Activated CD4-positive, alpha-beta T cell treated with anti-CD3 and anti-CD28 coated beads, Interleukin-2, amount 10 ng/mL, durations not matched to agents 7 days and 5 days (primary cell): ENCODE measurements at regions not wholly inside any gene's neighbourhood (a gene's known extent, or its start where the extent isn't known, plus 50 kb on each side); places are given as distances from the start of the nearest gene placed in this dataset.

Source experiments
- CTCF ChIA-PET: fragments of 350-600 bp; sonication (Branson Sonifier 250); formaldehyde crosslinking; loops from one replicate; lab custom pipeline; 2021; ENCODE audit warnings: antibody characterized with exemption; lab: Charles Lee
- POLR2A ChIA-PET: fragments of 350-600 bp; sonication (Branson Sonifier 250); formaldehyde crosslinking; loops from one replicate; lab custom pipeline; 2021; ENCODE audit warnings: antibody characterized with exemption; lab: Charles Lee
- DNase-seq: peaks from one replicate; pipeline ENCODE4 v3.0.0-alpha.2; 2020
- H3K27ac Mint-ChIP-seq: one replicate; pipeline ENCODE4 v1.8.0; 2021; ENCODE audit warnings: mild to moderate bottlenecking, moderate library complexity, mixed read lengths
- H3K27me3 Mint-ChIP-seq: one replicate; pipeline ENCODE4 v1.8.0; 2021; ENCODE audit warnings: mixed read lengths
- H3K36me3 Mint-ChIP-seq: one replicate; pipeline ENCODE4 v1.8.0; 2021; ENCODE audit warnings: low read depth, mixed read lengths
- H3K4me1 Mint-ChIP-seq: one replicate; pipeline ENCODE4 v1.8.0; 2021; ENCODE audit warnings: mixed read lengths
- H3K4me3 Mint-ChIP-seq: one replicate; pipeline ENCODE4 v1.8.0; 2021; ENCODE audit warnings: mild to moderate bottlenecking, moderate library complexity, mixed read lengths
- H3K9me3 Mint-ChIP-seq: one replicate; pipeline ENCODE4 v1.8.0; 2021; ENCODE audit warnings: mixed read lengths

DNA sequence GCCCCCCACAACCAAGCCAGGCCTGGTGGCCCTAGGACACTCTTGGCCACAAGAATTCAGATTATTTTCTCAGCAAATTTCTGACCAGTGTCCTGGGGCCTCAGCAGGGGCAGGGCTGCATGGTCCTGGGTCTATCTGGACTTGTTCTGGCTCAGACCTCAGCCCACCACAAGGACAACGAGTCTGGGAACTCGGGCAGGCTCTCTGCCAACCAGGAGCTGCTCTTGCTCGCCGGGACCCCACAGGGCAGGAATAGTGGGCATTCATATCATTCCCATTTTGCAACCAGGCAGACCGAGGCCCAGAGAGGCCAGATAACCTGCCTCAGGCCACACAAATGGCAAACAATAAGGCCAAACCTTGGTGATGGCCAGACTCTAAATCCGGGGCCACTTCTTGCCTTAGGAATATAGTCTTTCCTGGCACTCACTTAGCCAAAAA is 75.4 kb upstream of the WNT7B start:
- Mint-ChIP-seq H3K36me3 (peaks cover 4% of the 10 kb centered on the region), H3K27me3 (peaks cover under 1% of the 10 kb centered on the region), H3K4me3 (peak overlapping the region; percentile 78), H3K27ac (peak overlapping the region; percentile 97), H3K4me1 (peaks cover 42% of the 10 kb centered on the region), H3K9me3 (no peaks in the 10 kb centered on the region)
- DNase-seq, result no peak
- POLR2A ChIA-PET, result no interaction called here
- CTCF ChIA-PET, result interaction anchor here (0.6 to 1.5 kb wide), 4 partner anchors 10 to 661 kb away, joined by 3 to 4 read pairs (median 4); no protein-coding TSS in a partner anchor

DNA sequence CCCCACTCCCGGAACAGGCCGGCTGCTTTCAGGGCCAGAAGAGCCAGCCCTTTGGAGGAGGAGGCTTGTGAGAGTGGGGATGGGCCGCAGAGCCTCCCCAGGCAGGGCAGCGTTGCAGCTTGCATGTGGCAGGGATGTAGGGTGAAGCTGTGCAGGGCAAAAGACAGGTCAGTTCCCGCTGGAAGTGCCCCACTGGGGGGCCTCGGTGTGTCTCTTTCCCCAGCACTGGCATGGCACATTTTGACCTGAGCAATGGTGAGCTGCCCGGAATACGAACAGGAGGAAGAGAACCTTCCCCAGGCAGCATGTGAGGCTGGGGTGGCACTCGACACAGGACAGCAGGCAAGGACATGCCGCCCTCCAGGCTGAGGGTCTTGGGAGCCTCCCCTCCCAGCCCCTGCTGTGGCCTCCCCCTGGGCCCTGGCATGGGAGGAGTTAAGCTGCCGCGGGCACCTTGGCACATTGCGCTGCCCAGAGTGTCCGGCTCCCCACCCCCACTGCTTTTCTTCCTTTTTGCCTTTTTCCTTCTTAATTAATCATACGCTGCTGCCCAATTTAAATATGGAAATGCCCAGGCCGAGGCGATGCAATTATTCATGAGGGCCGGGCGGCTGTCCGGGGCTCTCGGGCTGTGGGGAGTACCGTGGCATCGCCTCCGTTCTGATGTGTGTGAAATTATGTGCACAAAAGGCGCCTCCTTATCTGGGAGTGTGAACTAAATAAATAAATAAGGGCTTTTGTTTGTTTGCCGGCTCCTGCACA is 76.0 kb upstream of the WNT7B start:
- no peaks in the 10 kb centered on the region for H3K27me3 Mint-ChIP-seq
- peak overlapping the region; percentile 97 for H3K27ac Mint-ChIP-seq
- peaks cover 47% of the 10 kb centered on the region for H3K4me1 Mint-ChIP-seq
- H3K9me3 Mint-ChIP-seq, result no peaks in the 10 kb centered on the region
- H3K36me3 Mint-ChIP-seq, result peaks cover 4% of the 10 kb centered on the region
- H3K4me3 Mint-ChIP-seq, result peak overlapping the region; percentile 78
- peak; percentile 23 for DNase-seq
- ChIA-PET CTCF (interaction anchor here (0.6 to 1.2 kb wide), 2 partner anchors 10 to 660 kb away, joined by 3 to 4 read pairs; no protein-coding TSS in a partner anchor), POLR2A (no interaction called here)

DNA sequence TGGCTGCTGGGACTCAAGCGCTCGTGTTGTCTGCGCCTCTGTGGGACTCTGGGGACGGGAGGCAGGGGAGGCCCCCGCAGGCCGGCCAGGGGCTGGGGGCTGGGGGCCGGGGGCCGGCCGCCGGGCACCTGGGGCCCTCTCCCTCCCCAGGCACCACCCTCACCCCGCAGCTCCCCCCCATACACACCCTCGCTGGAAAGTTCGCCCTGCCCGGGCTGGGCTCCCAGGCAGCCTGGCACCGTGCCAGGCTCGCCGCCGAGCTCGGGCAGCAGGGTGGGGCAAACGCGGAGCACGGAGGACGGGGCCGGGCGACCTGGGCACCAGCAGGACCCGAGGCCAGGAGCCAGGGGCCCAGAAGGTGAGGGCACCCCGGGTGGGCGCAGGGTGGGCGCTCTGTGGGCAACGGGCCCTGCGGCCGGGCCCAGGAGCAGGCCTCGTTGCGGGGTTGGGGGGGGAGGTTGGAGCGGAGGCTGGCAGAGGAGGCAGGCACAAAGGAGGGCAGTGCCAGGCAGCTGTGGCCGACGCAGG is 76.7 kb upstream of the WNT7B start:
- peaks cover 4% of the 10 kb centered on the region for H3K36me3 Mint-ChIP-seq
- ChIA-PET CTCF (interaction anchor here (1.2 kb wide), 1 partner anchor 11 kb away, joined by 3 read pairs; no protein-coding TSS in a partner anchor), POLR2A (interaction anchor here (0.6 kb wide), 1 partner anchor 243 kb away, joined by 3 read pairs; the partner anchor contains the start of gene GTSE1)
- H3K4me3 Mint-ChIP-seq, result peak overlapping the region; percentile 78
- H3K27ac Mint-ChIP-seq, result peak overlapping the region; percentile 97
- H3K4me1 Mint-ChIP-seq, result peaks cover 52% of the 10 kb centered on the region
- no peaks in the 10 kb centered on the region for H3K9me3 Mint-ChIP-seq
- no peaks in the 10 kb centered on the region for H3K27me3 Mint-ChIP-seq
- peak; percentile 48 for DNase-seq

DNA sequence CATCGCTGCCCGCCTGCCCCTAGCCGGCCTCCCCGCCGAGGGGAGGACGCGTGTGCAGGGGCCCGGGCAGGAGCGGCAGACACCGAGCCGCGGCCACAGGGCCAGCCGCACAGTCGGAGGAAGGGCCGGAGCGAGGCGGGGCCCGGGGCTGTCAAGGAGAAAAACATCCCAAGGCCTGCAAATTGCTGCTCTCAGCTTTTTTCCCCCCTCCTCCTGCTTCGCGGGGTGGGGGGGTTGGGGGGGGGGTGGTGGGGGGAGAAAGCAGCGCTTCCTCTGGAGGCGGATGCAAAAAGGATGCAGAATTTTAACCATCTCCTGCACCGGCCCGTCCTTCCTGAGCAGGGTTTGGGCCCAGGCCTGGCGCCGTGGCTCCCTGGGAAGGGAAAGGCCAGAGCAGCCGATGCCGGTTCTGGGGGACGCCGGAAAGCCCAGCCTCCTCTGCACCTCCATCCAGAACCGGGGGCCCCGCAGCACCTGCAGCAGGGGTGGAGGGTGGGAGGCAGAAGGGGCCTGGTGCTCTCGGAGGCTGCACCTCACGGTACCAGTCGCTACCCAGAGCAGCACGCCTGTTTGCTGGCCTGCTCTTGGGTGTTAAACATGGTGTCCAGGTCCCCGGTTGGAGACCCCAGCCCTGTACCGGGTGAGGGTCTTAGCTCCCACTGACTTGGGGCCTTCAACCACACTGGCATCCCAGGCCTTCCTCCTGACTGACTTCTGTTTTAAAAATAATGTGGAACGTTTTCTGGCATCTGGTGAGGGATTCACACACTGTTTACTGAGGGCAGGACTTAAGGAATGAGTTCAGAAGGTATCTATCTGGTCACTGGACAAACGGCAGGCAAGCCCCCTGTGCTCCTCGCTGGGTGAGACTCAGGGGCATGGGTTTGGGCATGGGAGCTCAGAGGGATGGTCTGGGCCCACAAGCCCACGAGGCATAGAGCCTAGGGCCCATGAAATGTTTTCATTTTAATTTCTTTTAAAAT is 77.4 kb upstream of the WNT7B start:
- POLR2A ChIA-PET, result interaction anchor here (0.6 kb wide), 1 partner anchor 242 kb away, joined by 3 read pairs; the partner anchor contains the start of gene GTSE1
- no peaks in the 10 kb centered on the region for H3K27me3 Mint-ChIP-seq
- peak overlapping the region; percentile 78 for H3K4me3 Mint-ChIP-seq
- peak overlapping the region; percentile 93 for H3K27ac Mint-ChIP-seq
- CTCF ChIA-PET, result interaction anchor here (2.4 kb wide), 1 partner anchor 16 kb away, joined by 6 read pairs; no protein-coding TSS in a partner anchor
- no peaks in the 10 kb centered on the region for H3K9me3 Mint-ChIP-seq
- H3K4me1 Mint-ChIP-seq, result peaks cover 59% of the 10 kb centered on the region
- H3K36me3 Mint-ChIP-seq, result peaks cover 4% of the 10 kb centered on the region
- peak; percentile 49 for DNase-seq

DNA sequence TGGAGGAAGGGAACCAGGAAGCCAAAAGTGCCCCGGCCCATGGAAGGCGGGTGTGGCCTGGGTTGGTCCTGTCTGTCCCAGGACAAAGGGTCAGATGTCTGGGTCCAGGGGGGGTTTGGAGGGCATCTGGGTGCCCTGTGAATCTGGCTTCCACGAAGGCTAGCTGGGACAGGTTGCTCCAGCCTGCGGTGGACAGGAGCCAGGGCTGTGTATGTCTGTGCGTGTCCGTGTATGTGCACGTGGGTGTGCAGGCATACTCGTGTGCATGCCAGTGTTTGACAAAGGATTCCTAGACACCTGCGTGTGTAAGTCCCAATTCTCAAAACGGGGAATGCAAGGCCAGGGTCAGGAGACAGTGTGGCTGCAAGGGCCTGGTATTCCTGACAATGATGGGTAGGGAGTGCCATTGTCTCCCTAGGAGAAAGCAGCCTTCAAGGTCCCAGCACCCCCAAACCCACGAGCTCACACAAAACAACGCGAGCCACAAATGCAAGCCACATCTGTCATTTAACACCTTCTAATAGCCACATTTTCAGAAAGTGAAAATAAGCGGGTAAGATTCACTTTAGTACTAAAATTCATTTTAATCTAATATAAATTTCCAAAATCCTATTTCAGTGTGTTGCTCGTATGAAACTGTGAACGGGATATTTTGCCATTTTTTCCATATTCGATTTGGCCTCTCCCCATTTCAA is 78.4 kb upstream of the WNT7B start:
- peak overlapping the region; percentile 93 for H3K27ac Mint-ChIP-seq
- ChIA-PET CTCF (interaction anchor here (2.4 kb wide), 1 partner anchor 15 kb away, joined by 6 read pairs; no protein-coding TSS in a partner anchor), POLR2A (no interaction called here)
- DNase-seq, result no peak
- H3K9me3 Mint-ChIP-seq, result no peaks in the 10 kb centered on the region
- H3K4me1 Mint-ChIP-seq, result peaks cover 61% of the 10 kb centered on the region
- H3K4me3 Mint-ChIP-seq, result peak overlapping the region; percentile 78
- peaks cover 4% of the 10 kb centered on the region for H3K36me3 Mint-ChIP-seq
- H3K27me3 Mint-ChIP-seq, result no peaks in the 10 kb centered on the region

DNA sequence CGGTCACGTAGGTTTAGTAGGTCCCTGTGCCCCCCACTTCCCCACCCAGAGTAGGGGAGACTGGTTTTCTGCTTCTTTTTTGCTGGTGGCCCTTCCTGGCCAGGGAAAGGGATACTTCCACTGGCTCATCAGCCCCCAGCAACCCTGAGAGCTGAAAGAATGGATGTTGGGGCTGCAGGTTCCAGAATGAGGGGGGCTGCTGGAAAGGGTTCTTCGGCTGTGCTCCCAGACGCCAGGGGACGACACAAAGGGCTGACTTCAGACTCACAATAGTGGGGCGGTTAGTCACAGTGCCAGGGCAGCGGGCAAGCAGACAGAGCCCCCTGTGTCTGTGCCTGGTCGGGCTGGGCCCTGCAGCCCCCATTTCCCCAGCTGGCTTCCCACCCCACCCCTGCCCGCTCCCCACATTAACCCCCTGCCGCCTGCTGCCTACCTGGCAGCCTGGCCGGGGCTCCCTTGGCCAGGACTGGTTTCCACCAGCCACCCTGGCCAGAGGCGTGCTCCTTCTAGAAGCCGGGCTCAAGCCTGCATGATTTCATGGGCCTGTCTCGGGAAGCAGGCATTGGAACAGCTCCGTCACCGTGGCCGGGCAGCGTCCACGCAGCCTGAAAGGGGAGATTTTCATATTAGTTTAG is 79.1 kb upstream of the WNT7B start:
- POLR2A ChIA-PET, result no interaction called here
- no peak for DNase-seq
- Mint-ChIP-seq H3K27ac (peak overlapping the region; percentile 94), H3K36me3 (peaks cover 4% of the 10 kb centered on the region), H3K27me3 (no peaks in the 10 kb centered on the region), H3K9me3 (no peaks in the 10 kb centered on the region), H3K4me1 (peaks cover 60% of the 10 kb centered on the region), H3K4me3 (no peak overlapping the region)
- CTCF ChIA-PET, result interaction anchor here (2.4 kb wide), 1 partner anchor 14 kb away, joined by 6 read pairs; no protein-coding TSS in a partner anchor

DNA sequence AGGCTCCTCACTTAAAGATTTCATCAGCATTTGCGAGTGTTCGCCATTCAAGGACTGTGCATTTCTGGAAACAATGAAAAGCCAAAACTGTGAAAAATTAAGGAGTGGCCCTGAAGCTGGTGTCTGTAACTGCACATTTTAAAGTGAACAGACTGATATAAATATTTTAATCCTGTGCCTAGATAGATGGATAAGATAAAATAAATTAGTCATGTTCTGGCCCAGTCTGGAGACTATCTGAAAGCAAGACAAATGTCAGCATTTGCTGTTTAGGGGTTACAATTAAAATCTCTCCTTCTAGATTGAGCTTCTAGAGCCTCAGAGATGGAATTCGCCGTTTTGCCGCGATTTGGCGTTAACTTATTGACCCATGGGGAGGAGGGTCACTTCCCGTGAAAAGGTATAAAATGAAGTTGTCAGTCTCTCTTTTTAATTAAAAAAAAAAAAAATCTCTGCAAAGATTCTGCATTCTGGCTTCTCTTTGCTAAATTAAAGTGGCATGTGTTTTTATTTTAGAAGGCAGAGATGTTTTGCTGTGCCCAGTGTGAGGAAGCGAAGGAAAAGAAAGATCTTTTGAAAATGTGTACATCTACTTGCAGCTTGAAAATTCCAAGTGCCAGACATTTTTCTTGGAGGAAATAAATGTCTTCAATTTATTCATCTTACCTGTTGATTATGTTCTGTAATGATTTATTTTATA is 79.7 kb upstream of the WNT7B start:
- H3K27me3 Mint-ChIP-seq, result no peaks in the 10 kb centered on the region
- peaks cover 55% of the 10 kb centered on the region for H3K4me1 Mint-ChIP-seq
- DNase-seq, result no peak
- POLR2A ChIA-PET, result no interaction called here
- H3K9me3 Mint-ChIP-seq, result no peaks in the 10 kb centered on the region
- CTCF ChIA-PET, result interaction anchor here (2.4 kb wide), 1 partner anchor 13 kb away, joined by 6 read pairs; no protein-coding TSS in a partner anchor
- H3K4me3 Mint-ChIP-seq, result no peak overlapping the region
- peak overlapping the region; percentile 94 for H3K27ac Mint-ChIP-seq
- H3K36me3 Mint-ChIP-seq, result peaks cover 4% of the 10 kb centered on the region

DNA sequence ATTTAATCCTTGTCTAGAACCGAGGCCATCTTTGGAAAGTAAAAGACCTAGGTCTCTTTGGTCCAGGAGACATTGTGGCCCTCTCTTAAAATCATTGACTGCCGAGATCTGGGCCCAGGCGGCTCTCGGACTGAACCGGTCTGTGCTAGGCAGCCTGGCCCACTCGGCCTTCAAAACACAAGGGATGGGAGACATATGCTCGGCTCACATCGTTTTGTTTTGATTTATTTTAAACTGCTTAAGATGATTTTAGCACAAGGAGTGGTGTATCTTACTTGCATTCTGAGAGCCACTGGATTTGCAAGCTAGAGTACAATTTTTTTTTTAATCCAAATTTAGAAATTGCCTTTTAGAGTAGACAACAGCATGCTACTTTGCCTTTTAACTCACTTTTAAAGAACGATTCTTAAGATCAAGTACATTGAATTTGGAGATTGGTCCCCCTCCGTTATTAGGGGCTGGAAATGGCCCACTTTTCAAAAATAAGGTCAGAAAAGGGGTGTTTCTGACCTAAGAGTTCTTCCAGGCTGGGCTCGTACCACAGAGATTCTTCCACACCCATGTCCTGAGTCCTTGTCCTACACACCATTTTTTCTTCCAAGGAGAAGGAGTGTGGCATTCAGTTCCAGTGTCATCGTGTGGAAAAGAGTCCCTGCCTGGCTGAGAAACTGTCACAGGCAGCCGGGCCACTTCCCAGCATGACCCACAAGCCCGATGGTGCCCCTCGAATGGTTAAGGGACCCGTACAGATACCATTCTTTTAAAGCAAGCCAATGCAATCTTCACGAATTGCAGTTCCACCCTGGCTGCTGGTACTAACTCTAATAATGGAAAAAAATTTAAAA is 80.5 kb upstream of the WNT7B start:
- ChIA-PET CTCF (interaction anchor here (0.8 to 0.9 kb wide), 2 partner anchors 15 to 38 kb away, joined by 3 read pairs; no protein-coding TSS in a partner anchor), POLR2A (no interaction called here)
- peaks cover 5% of the 10 kb centered on the region for H3K36me3 Mint-ChIP-seq
- H3K4me1 Mint-ChIP-seq, result peaks cover 55% of the 10 kb centered on the region
- no peaks in the 10 kb centered on the region for H3K27me3 Mint-ChIP-seq
- H3K9me3 Mint-ChIP-seq, result no peaks in the 10 kb centered on the region
- DNase-seq, result no peak
- peak overlapping the region; percentile 94 for H3K27ac Mint-ChIP-seq
- peak overlapping the region; percentile 56 for H3K4me3 Mint-ChIP-seq

DNA sequence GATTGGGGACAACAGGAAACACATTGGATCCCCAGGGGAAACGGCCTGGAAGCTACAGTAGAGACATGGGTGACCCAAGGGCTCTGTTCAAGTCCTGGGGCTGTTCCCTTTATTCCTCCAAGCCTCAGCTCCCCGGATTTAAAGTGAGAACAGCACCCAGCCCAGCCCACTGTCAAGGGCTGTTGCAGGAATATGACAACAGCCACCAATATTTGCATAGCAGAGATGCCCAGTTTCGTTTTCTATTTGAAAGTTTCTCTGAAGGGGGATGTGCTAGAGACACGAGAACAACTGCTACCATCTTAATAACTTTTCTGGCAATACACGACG is 81.1 kb upstream of the WNT7B start:
- DNase-seq, result peak; percentile 67
- peaks cover 7% of the 10 kb centered on the region for H3K36me3 Mint-ChIP-seq
- H3K27ac Mint-ChIP-seq, result peak overlapping the region; percentile 94
- POLR2A ChIA-PET, result no interaction called here
- H3K9me3 Mint-ChIP-seq, result no peaks in the 10 kb centered on the region
- H3K4me1 Mint-ChIP-seq, result peaks cover 54% of the 10 kb centered on the region
- no peaks in the 10 kb centered on the region for H3K27me3 Mint-ChIP-seq
- peak overlapping the region; percentile 56 for H3K4me3 Mint-ChIP-seq
- CTCF ChIA-PET, result interaction anchor here (0.8 to 0.9 kb wide), 2 partner anchors 14 to 39 kb away, joined by 3 read pairs; no protein-coding TSS in a partner anchor
